GM10266 (cell line): ENCODE measurements at regions not wholly inside any gene's neighbourhood (a gene's known extent, or its start where the extent isn't known, plus 50 kb on each side); places are given as distances from the start of the nearest gene placed in this dataset.

ENCODE experiments used
- DNase-seq: peaks from one replicate; pipeline ENCODE4 v3.0.0; 2012; ENCODE audit errors: extremely low spot score
- TF ChIP-seq, protein P1 (sequence below): IDR thresholded peaks from 2 replicates; pipeline ENCODE4 v1.5.1; 2012; ENCODE audit warnings: mild to moderate bottlenecking, low read depth; ENCODE audit not compliant: control insufficient read depth, insufficient read depth; ENCODE audit errors: missing control alignments

DNA sequence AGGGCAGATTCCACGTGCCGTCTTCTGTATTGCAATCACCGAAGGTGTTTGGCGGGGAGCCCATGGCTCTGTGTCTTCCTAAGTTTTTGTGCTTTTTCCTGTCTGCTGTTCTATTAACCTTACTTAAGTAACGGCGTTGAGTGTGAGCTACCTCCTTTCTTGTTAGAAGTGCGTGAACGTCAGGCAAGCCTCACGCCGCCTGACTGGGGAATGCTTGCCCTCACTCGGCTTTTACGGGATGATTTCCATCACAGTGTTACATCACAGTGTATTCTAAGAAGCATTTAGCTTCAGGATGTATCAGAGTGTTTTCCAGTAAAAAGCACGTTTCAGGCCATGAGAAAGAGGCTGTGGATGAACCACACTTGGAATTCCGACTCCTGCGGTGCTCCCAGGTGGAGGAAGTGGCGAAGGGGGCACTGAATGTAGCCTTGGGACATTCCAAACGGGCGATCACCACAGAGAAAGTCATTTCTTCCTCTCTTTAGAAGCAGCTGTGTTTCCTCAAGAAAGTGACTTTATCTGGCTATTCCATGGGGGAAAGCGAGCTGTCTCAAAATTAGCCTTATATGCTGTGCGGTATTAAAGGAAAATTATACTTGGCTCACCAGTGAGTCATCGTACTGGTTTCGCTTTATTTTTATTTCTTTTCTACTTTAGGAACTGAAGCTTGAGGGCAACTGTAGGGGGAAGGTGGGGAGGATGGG lies 290.7 kb downstream of the KLF6 start:
- TF ChIP-seq, protein P1, sequence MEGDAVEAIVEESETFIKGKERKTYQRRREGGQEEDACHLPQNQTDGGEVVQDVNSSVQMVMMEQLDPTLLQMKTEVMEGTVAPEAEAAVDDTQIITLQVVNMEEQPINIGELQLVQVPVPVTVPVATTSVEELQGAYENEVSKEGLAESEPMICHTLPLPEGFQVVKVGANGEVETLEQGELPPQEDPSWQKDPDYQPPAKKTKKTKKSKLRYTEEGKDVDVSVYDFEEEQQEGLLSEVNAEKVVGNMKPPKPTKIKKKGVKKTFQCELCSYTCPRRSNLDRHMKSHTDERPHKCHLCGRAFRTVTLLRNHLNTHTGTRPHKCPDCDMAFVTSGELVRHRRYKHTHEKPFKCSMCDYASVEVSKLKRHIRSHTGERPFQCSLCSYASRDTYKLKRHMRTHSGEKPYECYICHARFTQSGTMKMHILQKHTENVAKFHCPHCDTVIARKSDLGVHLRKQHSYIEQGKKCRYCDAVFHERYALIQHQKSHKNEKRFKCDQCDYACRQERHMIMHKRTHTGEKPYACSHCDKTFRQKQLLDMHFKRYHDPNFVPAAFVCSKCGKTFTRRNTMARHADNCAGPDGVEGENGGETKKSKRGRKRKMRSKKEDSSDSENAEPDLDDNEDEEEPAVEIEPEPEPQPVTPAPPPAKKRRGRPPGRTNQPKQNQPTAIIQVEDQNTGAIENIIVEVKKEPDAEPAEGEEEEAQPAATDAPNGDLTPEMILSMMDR = no peak
- no peak for DNase-seq

DNA sequence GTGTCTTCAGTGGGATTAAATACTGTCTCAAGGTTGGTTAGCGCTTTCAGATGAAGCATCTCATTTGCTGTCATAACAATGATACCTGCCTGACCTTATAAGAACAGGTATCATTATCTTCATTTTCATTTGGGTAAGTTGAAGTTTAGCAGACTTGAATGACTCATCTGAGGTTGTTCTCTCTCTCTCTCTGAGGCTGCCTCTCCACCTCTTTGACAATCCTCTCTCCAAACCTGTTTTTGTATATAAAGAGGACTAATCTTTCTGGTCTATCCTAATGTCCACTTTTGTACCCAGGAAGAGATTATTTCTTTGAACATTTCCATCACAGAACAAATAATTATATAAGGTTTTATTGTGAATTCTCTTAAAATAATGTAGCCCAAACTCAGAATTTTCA lies 291.4 kb downstream of the KLF6 start:
- TF ChIP-seq, protein P1 = no peak
- no peak for DNase-seq

DNA sequence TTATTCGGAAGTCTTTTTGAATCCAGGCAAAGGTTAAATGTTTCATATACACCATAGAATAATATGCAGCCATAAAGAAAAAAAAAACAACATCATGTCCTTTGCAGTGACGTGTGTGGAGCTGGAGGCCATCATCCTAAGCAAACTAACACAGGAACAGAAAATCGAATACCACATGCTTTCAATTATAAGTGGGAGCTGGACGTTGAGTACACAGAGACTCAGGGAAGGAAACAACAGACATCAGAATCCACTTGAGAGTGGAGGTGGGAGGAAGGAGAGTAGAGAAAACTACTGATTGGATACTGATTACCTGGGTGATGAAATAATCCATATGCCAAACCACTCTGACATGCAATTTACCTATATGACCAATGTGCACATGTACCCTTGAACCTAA lies 293.4 kb downstream of the KLF6 start:
- TF ChIP-seq, protein P1 = no peak
- no peak for DNase-seq

DNA sequence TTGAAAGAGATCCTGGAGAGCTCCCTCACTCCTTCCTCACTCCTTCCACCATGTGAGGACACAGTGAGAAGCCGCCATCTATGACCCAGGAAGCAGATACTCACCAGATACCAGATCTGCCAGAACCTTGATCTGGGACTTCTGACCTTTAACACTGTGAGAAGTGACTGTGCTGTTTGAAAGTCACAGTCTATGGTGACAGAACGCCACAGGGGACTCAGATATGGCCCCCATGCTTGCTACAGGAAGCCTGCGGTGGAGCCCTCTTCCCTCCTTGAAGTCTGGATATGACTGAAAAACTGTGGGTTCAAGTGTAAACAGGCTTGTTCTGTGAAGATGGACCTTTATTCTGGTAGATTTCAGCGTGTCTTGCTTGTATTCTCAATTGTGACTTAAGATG lies 297.8 kb downstream of the KLF6 start:
- TF ChIP-seq, protein P1 = no peak
- no peak for DNase-seq

DNA sequence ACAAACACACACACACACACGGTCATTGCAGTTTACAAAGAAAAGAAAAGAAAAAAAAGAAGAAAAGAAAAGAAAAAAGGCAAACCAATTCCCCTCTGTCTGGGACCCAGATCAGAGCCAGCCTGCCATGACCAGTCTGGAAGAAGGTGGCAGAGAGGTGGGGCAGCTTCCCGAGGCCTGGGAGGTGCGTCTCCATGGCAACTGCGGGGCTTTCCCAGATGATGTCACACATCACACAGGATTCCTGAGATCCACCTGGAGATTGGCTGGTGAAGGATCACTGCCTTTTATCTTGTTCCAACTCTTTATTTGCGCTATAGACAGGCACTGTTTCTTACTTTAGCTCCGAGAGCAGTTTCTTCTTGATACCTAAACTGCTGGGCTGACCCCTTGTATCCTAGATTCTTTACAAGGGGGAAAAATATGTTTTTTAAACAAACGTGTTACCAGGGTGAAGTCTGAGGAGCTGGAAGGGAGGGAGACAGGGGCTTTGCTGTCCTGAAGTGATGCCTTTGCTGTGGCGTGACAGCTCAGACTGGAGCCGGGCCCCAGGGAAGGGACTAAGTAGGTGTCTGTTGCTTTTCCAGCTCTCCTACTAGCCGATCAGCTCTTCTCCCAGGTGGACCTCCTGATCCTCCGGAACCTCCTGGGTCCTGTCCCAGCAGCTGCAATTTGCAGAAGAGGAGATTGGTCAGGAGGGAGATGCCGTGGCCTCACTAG lies 298.5 kb downstream of the KLF6 start:
- TF ChIP-seq, protein P1 = no peak
- DNase-seq = no peak

DNA sequence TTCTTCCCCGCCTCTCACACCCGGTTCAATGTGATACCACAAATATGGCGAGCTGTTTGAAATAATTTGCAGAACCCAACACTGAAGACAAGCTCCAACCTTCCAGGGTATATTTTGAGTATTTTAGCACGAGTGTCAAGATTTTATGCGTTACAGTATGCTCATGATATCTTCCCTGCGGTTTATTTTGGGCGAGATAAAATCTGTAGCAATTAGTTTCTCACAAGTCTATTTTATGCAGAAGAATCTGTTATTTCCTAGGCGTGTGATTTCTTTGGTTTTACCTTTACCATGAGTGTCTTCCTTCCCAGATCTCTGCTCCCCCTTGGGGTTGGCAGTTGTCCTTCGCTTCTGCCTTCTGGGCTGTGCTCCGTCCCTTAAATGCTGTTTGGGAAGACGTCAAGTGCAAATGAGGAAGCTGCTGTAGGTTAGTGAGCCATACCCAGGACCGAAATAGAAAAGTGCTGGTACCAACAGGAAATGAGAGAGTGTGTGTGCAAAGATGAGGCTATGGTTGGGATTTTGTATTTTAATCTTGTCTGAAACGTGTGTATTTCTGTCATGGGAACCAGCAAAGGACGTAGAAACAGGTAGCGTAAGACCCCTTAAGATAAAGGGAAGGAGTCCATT lies 299.8 kb downstream of the KLF6 start:
- peak; percentile 15 for DNase-seq
- TF ChIP-seq, protein P1 = no peak

DNA sequence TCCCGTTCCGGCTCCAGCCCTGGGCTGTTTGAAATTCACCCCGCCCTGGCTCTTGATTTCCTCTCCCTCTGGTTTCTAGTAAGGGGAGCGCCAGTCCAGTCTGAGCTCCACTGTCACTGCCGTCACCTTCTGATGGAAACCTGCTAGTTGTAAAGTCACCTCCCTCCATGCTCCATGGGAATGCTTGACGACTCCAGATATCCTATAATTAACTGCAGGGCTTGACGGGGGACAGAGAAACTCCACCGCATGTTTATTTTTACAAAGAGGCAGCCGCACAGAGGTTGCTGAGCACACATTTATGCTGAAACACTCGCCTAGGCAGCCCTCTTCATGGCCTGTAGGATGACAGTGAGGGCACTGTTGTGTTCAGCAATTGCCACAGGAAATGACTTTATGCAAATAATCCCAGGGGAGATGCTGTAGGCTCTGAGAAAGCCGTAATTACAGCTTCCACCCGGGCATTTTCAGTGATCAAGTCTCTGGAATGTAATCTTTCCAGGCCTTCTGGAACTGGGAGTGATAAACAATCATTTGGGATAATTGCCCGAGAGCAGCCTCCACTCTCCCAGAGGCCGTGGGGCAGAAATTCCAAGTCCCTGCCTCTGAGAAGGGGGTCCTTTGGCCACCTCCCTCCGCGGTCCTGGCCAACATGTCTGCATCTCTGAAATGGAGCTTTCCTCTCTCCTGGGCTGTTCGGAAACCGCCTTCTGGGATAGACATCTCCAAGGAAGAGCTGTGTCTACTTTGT lies 300.5 kb downstream of the KLF6 start:
- DNase-seq = peak; percentile 67
- TF ChIP-seq, protein P1 = no peak
